Ishikawa (cell line): ENCODE measurements at regions not wholly inside any gene's neighbourhood (a gene's known extent, or its start where the extent isn't known, plus 50 kb on each side); places are given as distances from the start of the nearest gene placed in this dataset.
A peak's percentile ranks its signal among the peaks of the same experiment; 100 is the strongest.

Source experiments
- CEBPB ChIP-seq: IDR thresholded peaks from 2 replicates; pipeline ENCODE4 v1.6.1; 2012
- CREB1 ChIP-seq: IDR thresholded peaks from 2 replicates; pipeline ENCODE4 v1.6.1; 2012; ENCODE audit warnings: low read depth
- EGR1 ChIP-seq: IDR thresholded peaks from 2 replicates; pipeline ENCODE4 v1.6.1; 2012
- EP300 ChIP-seq: IDR thresholded peaks from 2 replicates; pipeline ENCODE4 v1.6.1; 2012; ENCODE audit warnings: borderline replicate concordance
- FOXM1 ChIP-seq: IDR thresholded peaks from 2 replicates; pipeline ENCODE4 v1.6.1; 2012; ENCODE audit warnings: low read depth, borderline replicate concordance
- MAX ChIP-seq: IDR thresholded peaks from 2 replicates; pipeline ENCODE4 v1.6.1; 2012
- NFIC ChIP-seq: IDR thresholded peaks from 2 replicates; pipeline ENCODE4 v1.6.1; 2012
- RAD21 ChIP-seq: IDR thresholded peaks from 2 replicates; pipeline ENCODE4 v1.6.1; 2012; ENCODE audit warnings: low read depth
- REST ChIP-seq: IDR thresholded peaks from 2 replicates; pipeline ENCODE4 v1.6.1; 2012; ENCODE audit warnings: low read depth, mild to moderate bottlenecking
- TAF1 ChIP-seq: IDR thresholded peaks from 2 replicates; pipeline ENCODE4 v1.6.1; 2012; ENCODE audit warnings: low read depth, mild to moderate bottlenecking
- TCF12 ChIP-seq: IDR thresholded peaks from 2 replicates; pipeline ENCODE4 v1.6.1; 2012; ENCODE audit warnings: low read depth
- TEAD4 ChIP-seq: IDR thresholded peaks from 2 replicates; pipeline ENCODE4 v1.6.1; 2012
- USF1 ChIP-seq: IDR thresholded peaks from 2 replicates; pipeline ENCODE4 v1.6.1; 2012
- YY1 ChIP-seq: IDR thresholded peaks from 2 replicates; pipeline ENCODE4 v1.6.1; 2012; ENCODE audit warnings: low read depth
- ZBTB7A ChIP-seq: IDR thresholded peaks from 2 replicates; pipeline ENCODE4 v1.6.1; 2012; ENCODE audit warnings: low read depth

- TF ChIP-seq TEAD4 (no peak), REST (no peak), CREB1 (no peak)
Observed at GRCh38 chr7:73954181-73954580, 73.8 kb upstream of the ELN start.

- no peak for TF ChIP-seq RAD21
- no peak for TF ChIP-seq TEAD4
- TF ChIP-seq USF1, result no peak
- TF ChIP-seq ZBTB7A, result no peak
- TF ChIP-seq FOXM1, result no peak
- TF ChIP-seq MAX, result no peak
- TF ChIP-seq EGR1, result no peak
- no peak for TF ChIP-seq REST
- TF ChIP-seq TAF1, result no peak
- no peak for TF ChIP-seq CEBPB
- no peak for TF ChIP-seq YY1
- no peak for TF ChIP-seq TCF12
- TF ChIP-seq NFIC, result no peak
Observed at GRCh38 chr7:73954861-73955260, 73.1 kb upstream of the ELN start.

GRCh38 chr7:73960548-73960947 is 67.4 kb upstream of the ELN start:
- TF ChIP-seq NFIC (peak; percentile 33; the same call in 1 of the 2 replicates), MAX (peak; percentile 45; the same call in 1 of the 2 replicates), TCF12 (no peak)

- no peak for TF ChIP-seq RAD21
- TF ChIP-seq EGR1, result no peak
- TF ChIP-seq NFIC, result no peak
- no peak for TF ChIP-seq FOXM1
- TF ChIP-seq USF1, result no peak
- TF ChIP-seq MAX, result no peak
- TF ChIP-seq EP300, result no peak
- no peak for TF ChIP-seq CREB1
- no peak for TF ChIP-seq REST
- no peak for TF ChIP-seq TCF12
- no peak for TF ChIP-seq ZBTB7A
- no peak for TF ChIP-seq YY1
- TF ChIP-seq TEAD4, result no peak
- no peak for TF ChIP-seq TAF1
- no peak for TF ChIP-seq CEBPB
Observed at GRCh38 chr7:73963252-73963822, 64.6 kb upstream of the ELN start.

GRCh38 chr7:73964786-73965185 is 63.2 kb upstream of the ELN start:
- TF ChIP-seq EP300 (no peak), RAD21 (no peak), TEAD4 (no peak), YY1 (no peak), USF1 (no peak), MAX (no peak), TCF12 (no peak), ZBTB7A (no peak), TAF1 (no peak), CREB1 (no peak), CEBPB (no peak)
